AG04449 (cell line): ENCODE measurements at regions not wholly inside any gene's neighbourhood (a gene's known extent, or its start where the extent isn't known, plus 50 kb on each side); places are given as distances from the start of the nearest gene placed in this dataset.

Experiments used
- CTCF ChIA-PET: fragments of 350-600 bp; formaldehyde crosslinking; extraction: SDS; loops from one replicate; lab custom pipeline; 2021; ENCODE audit warnings: antibody characterized with exemption; lab: Yijun Ruan, JAX
- POLR2A ChIA-PET: fragments of 400-600, 350-600 bp; formaldehyde crosslinking; extraction: SDS; loops from one replicate; lab custom pipeline; 2020; ENCODE audit warnings: antibody characterized with exemption, inconsistent platforms; lab: Yijun Ruan, JAX
- DNase-seq: peaks from one replicate; pipeline ENCODE4 v3.0.0-alpha.2; 2010; ENCODE audit warnings: low read depth, low spot score
- H3K4me3 ChIP-seq: 2 replicates; pipeline ENCODE4 v1.5.1; 2011; ENCODE audit warnings: low read depth, mild to moderate bottlenecking, control low read depth, low read length
- TF ChIP-seq, protein P1 (sequence below): IDR thresholded peaks from one replicate; pipeline ENCODE4 v1.5.1; 2011; ENCODE audit warnings: mild to moderate bottlenecking, moderate library complexity, low read length, control low read depth, inconsistent platforms; ENCODE audit not compliant: insufficient read depth; ENCODE audit errors: missing control alignments

DNA sequence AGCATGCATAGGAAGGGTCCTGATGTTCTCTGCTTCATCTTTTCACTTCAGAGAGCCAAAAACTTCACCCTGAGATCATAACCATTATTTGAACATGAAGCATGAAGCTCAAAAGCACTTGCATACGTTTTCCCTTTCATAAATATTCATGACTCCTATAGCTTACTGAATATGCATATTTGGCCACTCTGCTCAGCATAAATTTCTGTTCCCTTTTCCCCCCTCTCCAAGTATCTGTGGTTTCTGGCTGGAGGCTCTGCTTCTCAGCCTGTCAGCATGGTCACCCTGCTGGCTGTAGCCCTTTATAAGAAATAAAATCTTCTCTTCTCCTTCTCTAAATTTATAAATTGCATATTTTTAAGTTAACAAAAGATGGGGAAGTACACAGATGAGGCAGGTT lies 384.7 kb upstream of the AGA start:
- POLR2A ChIA-PET: no interaction called here

DNA sequence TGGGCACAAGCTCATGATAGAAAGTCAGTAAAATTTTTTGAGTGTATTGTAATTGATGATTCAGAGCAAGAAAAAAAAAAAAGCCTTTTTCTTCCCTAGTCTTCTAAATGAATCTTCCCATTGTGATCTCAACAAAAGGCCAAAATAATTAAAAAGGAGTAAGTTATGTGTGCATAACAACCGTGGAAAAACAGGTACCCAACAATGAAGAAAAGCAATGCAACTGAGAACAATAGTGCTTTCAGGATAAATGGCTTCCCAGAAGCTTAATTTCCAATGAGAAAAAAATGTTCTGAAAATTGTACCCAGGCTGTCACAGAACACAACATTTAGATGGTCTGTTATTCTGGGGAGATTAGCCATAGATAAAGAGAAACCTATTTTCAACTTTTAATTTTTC lies 399.0 kb upstream of the AGA start:
- TF ChIP-seq, protein P1, sequence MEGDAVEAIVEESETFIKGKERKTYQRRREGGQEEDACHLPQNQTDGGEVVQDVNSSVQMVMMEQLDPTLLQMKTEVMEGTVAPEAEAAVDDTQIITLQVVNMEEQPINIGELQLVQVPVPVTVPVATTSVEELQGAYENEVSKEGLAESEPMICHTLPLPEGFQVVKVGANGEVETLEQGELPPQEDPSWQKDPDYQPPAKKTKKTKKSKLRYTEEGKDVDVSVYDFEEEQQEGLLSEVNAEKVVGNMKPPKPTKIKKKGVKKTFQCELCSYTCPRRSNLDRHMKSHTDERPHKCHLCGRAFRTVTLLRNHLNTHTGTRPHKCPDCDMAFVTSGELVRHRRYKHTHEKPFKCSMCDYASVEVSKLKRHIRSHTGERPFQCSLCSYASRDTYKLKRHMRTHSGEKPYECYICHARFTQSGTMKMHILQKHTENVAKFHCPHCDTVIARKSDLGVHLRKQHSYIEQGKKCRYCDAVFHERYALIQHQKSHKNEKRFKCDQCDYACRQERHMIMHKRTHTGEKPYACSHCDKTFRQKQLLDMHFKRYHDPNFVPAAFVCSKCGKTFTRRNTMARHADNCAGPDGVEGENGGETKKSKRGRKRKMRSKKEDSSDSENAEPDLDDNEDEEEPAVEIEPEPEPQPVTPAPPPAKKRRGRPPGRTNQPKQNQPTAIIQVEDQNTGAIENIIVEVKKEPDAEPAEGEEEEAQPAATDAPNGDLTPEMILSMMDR: no peak
- CTCF ChIA-PET: no interaction called here
- no peak overlapping the region for H3K4me3 ChIP-seq
- DNase-seq: no peak
- POLR2A ChIA-PET: no interaction called here

More for the DNA sequence above, 384.7 kb upstream of the AGA start:
- CTCF ChIA-PET: no interaction called here
- H3K4me3 ChIP-seq: no peak overlapping the region
- TF ChIP-seq, protein P1: no peak
- no peak for DNase-seq

DNA sequence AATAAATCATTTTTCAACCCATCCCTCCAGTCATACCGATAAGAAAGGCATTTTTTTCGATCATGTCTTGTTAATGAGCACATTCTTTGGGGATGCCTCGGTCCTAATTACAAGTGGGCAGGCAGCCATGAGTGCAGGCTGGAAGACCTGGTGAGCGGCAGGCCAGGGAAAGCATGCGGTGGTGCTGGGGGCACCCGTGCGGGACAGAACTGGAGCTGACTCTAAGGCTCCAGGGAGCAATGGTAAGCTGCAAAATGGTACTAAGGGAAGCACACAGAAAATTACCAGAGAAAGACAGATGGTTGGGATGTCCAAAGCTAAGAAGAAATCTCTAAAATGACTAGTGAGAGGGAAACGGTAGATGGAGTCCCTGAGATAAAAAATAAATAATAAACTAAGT lies 411.0 kb upstream of the AGA start:
- no peak for DNase-seq
- CTCF ChIA-PET: no interaction called here
- POLR2A ChIA-PET: no interaction called here

DNA sequence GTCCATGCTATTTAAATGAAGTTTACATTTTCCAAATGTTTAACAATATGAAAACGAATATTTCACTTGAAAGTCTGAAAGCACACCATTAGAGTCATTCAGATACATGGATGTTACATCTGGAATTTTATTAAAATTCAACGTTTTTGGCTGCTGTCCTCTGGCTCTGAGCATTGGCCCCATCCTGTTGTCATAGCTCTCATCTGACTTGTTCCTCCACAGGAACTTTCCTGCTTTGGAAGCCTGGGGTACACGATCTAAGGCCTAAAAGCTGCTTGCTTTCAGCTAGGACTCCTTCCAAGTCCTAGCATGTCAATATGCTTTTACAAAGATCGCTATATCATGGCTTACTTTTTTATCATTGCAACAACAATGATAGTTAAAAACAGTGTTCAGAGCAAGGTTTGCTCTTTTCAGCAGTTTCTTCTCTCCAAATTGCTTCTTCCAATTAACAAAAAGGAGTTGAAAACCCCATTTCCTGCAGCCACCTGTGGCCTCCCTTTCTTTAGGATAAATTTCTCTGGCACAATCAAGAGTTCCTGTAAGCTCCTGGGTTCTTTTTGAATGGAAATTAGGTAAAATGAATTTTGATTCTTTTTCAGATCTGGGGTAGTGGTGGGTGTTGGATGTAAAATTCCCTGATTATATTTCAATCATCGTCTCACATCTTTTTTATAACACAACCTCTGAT lies 413.4 kb upstream of the AGA start:
- TF ChIP-seq, protein P1: no peak
- no peak for DNase-seq
- CTCF ChIA-PET: no interaction called here
- POLR2A ChIA-PET: no interaction called here
- no peak overlapping the region for H3K4me3 ChIP-seq

More for the DNA sequence above, 411.0 kb upstream of the AGA start:
- H3K4me3 ChIP-seq: no peak overlapping the region
- TF ChIP-seq, protein P1: no peak

DNA sequence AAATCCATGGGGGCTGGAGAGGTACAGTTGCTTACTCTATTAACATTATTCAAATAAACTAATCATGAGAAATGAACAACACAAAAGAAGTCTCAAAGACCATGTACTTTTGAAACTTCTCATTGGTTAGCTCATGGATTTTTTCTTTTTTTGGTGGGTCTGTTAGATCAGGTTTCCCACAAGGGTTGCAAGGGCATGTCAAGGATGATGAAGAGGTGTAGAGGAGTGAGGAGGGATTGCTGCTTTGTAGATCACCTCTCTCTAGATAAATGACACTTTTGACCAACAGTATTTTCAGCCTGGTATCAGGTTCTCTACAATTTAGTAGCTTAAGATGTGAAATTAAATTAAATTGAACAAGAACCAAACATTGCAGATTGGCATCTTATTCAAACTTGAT lies 417.9 kb upstream of the AGA start:
- CTCF ChIA-PET: no interaction called here
- POLR2A ChIA-PET: no interaction called here
- DNase-seq: no peak
- TF ChIP-seq, protein P1: no peak
- H3K4me3 ChIP-seq: no peak overlapping the region

DNA sequence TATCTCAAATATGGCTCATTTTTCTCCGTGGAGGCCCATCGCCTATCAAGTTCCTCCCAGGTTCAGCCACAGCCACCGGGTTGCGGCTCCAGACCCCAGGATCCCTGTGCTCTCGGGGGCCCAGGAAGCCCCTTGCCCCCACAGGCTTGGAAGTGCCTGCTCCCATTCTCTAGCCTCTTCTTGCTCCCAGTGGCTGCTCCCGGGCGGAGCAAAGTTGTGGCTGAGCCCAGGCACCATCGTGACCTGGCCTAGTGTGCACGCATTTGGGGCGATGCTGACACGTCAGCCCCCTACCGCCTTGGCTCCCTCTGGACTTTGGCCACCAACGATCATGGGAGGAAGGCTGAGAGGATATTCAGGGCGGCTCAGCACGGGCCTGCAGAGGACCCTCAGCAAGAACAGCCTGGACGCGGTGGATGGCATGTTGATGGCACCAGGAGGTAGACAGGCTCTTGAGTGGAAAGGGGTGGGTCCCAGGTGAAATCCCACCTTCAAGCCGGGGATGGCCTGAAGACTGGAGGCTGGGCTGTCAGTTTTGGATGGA lies 419.4 kb upstream of the AGA start:
- ChIA-PET POLR2A (no interaction called here), CTCF (no interaction called here)
- TF ChIP-seq, protein P1: no peak
- H3K4me3 ChIP-seq: no peak overlapping the region
- no peak for DNase-seq
